Gastroesophageal sphincter (tissue), 4 donors: ENCODE measurements at regions not wholly inside any gene's neighbourhood (a gene's known extent, or its start where the extent isn't known, plus 50 kb on each side); places are given as distances from the start of the nearest gene placed in this dataset.

Experiments used
- ATAC-seq: fragments of 150-250 bp; one replicate; pipeline ENCODE4 v1.9.1; 2016; ENCODE audit warnings: mild to moderate bottlenecking, moderate library complexity
- H3K27ac ChIP-seq, 4 donors: fragments of 200-600 bp; sonication (generic) in 3 of 4; 1 replicate in 3 of 4; 2 replicates in 1 of 4; pipeline ENCODE4 v1.5.1; 2016 to 2019
- H3K27me3 ChIP-seq: fragments of 200-600 bp; sonication (generic); one replicate; pipeline ENCODE4 v1.5.1; 2019
- H3K36me3 ChIP-seq, 2 donors: fragments of 200-600 bp; sonication (generic); one replicate each; pipeline ENCODE4 v1.5.1; 2019; ENCODE audit warnings: control low read depth in 1 of 2
- H3K4me1 ChIP-seq, 3 donors: fragments of 200-600 bp; sonication (generic); 1 replicate in 2 of 3; 2 replicates in 1 of 3; pipeline ENCODE4 v1.5.1; 2016 to 2019; ENCODE audit warnings: control low read depth in 2 of 3
- H3K4me3 ChIP-seq, 2 donors: fragments of 200-600 bp; sonication (generic); one replicate each; pipeline ENCODE4 v1.5.1; 2019; ENCODE audit warnings: mild to moderate bottlenecking in 1 of 2, moderate library complexity in 1 of 2
- H3K9me3 ChIP-seq, 3 donors: fragments of 200-600 bp; sonication (generic); one replicate each; pipeline ENCODE4 v1.5.1; 2017 to 2019; ENCODE audit warnings: control low read depth in 2 of 3
- CTCF ChIP-seq, 4 experiments: fragments of 200-600 bp in 2 of 4; fragments of 450-650 bp in 2 of 4; sonication (generic) in 1 of 4; IDR thresholded peaks; one replicate each; pipeline ENCODE4 v1.5.1; 2017 to 2019; ENCODE audit warnings: antibody characterized with exemption in 4 of 4, mild to moderate bottlenecking in 2 of 4, moderate library complexity in 2 of 4
- EP300 ChIP-seq: sonication (generic); formaldehyde crosslinking; IDR thresholded peaks from one replicate; pipeline ENCODE4 v1.6.1; 2017; ENCODE audit warnings: antibody characterized with exemption, mild to moderate bottlenecking
- POLR2A ChIP-seq, 2 donors: fragments of 450-650 bp; IDR thresholded peaks; one replicate each; pipeline ENCODE4 v1.6.1; 2017; ENCODE audit warnings: antibody characterized with exemption in 2 of 2, mild to moderate bottlenecking in 2 of 2, moderate library complexity in 1 of 2
- POLR2AphosphoS5 ChIP-seq: sonication (generic); formaldehyde crosslinking; IDR thresholded peaks from one replicate; pipeline ENCODE4 v1.6.1; 2017; ENCODE audit warnings: antibody characterized with exemption
- WGBS, 2 donors: methylation state at CpG; one replicate each; pipeline ENCODE4 v1.1.5; 2018; ENCODE audit warnings: low coverage in 1 of 2; 5-methylcytosine and 5-hydroxymethylcytosine counted together

DNA sequence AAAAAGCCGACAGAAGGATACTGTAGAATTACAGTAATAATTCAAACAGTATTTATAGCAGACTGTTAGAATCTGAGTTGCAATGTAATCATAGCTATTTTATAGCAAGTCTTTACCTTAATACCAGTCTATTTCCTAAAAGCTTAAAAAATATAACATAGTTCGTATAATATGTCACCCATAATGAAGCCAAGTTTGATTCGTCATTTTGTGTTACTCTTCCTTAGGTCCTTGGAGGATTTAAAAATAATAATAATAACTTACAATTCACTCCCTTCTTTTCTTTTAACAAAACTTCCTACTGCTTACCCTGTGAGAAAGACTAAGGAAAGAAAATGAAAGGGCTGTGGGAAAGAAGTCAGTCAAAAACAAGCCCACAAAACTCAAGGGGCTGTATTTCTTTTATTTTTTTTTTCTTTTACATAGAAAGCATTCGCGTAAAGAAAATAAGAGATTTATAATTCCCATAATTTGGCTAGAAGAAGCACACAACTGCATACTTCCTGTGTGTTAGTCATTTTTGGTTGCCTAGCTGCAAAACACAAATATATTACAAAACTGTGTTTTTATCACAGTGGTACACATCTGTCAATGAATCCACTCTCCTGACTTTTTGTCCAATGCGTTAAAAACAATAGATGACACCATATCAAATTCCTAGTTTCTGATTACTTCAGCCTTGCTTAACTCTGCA lies 187.2 kb upstream of the CELF2 start:
- 6 to 7% methylated on average over 6 of the region's 6 CpGs for WGBS, 2 donors
- Histone ChIP-seq H3K4me3 (peak overlapping the region in 1 of 2 donors; percentile 15), H3K27ac (peak overlapping the region; percentile 0 to 84 (median 73)), H3K27me3 (no peaks in the 10 kb centered on the region), H3K9me3 (no peaks in the 10 kb centered on the region), H3K36me3 (no peaks in the 10 kb centered on the region), H3K4me1 (peaks cover 5 to 57% (median 16%) of the 10 kb centered on the region in 3 donors)
- ATAC-seq: peak; percentile 82
- TF ChIP-seq POLR2AphosphoS5 (no peak), CTCF (IDR thresholded peaks at IDR 0.05) (no peak), EP300 (no peak), POLR2A (IDR thresholded peaks at IDR 0.05) (no peak)

DNA sequence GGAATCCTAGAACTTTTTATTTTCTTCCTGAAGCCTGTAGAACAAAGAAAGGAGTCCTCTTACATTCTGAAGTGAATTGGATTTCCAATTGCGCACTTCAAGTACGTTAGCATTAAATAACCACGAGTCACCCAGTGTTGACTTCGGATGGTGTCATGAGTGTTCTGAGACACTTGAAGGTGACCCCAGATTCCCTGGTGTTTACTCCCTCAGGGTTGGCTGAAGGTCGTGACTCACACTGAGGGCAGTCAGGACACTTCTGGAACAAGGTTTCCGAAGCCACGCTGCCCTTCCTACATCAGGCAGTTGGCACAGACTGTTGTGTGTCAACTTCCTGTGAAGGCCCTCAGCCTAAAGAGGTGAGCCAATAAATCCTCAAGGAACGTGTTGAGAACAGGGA lies 186.6 kb upstream of the CELF2 start:
- peak overlapping the region; percentile 0 to 84 (median 73) for H3K27ac ChIP-seq
- H3K4me3 ChIP-seq: no peak overlapping the region

DNA sequence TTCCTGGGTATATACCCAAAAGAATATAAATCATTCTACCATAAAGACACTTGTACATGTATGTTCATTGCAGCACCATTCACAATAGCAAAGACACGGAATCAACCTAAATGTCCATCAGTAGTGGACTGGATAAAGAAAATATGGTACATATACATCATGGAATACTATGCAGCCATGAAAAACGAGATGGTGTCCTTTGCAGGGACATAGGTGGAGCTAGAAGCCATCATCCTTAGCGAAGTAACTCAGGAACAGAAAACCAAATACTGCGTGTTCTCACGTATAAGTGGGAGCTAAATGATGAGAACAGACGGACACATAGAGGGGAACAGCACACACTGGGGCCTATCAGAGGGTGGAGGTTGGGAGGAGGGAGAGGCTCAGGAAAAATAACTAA lies 183.7 kb upstream of the CELF2 start:
- H3K27ac ChIP-seq: no peak overlapping the region
- peaks cover 5 to 34% (median 12%) of the 10 kb centered on the region in 3 donors for H3K4me1 ChIP-seq
- 97 to 98% methylated on average over 6 of the region's 6 CpGs for WGBS, 2 donors
- ATAC-seq: no peak
- no peaks in the 10 kb centered on the region for H3K36me3 ChIP-seq
- H3K4me3 ChIP-seq: no peak overlapping the region
- peaks cover 0 to 5% (median 0%) of the 10 kb centered on the region in 3 donors for H3K9me3 ChIP-seq
- no peak for TF ChIP-seq CTCF (IDR thresholded peaks at IDR 0.05)
- TF ChIP-seq POLR2AphosphoS5: no peak
- TF ChIP-seq POLR2A (IDR thresholded peaks at IDR 0.05): no peak
- no peak for TF ChIP-seq EP300
- no peaks in the 10 kb centered on the region for H3K27me3 ChIP-seq

More for the DNA sequence above, 186.6 kb upstream of the CELF2 start:
- ATAC-seq: peak; percentile 87
- TF ChIP-seq EP300: no peak
- TF ChIP-seq POLR2AphosphoS5: peak; percentile 77
- TF ChIP-seq POLR2A (IDR thresholded peaks at IDR 0.05): no peak
- peaks cover 5 to 50% (median 15%) of the 10 kb centered on the region in 3 donors for H3K4me1 ChIP-seq
- H3K27me3 ChIP-seq: no peaks in the 10 kb centered on the region
- no peaks in the 10 kb centered on the region for H3K9me3 ChIP-seq
- WGBS, 2 donors: 37 to 44% methylated on average over 4 to 5 of the region's 8 CpGs
- no peaks in the 10 kb centered on the region for H3K36me3 ChIP-seq

DNA sequence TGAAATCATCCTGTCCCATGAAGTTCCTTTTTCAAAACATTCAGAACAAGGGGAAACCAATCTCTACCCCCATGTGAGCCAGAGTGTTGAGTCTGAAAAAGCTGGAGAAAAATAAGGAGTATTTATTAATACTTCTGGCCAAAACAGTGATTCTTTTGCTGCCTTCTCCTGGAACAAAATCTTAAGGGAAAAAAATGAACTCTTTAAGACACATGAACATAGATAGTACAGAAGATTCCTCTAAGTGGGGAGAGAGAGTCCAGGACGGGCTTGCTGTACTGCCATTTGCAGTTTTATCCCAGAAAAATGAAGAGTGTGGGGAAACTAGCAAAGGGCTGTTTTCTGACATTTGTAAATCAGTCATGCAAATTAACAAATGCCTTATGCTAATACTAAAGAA lies 173.4 kb upstream of the CELF2 start:
- ATAC-seq: no peak
- Histone ChIP-seq H3K4me1 (peaks cover 0 to 9% (median 0%) of the 10 kb centered on the region in 3 donors), H3K27ac (no peak overlapping the region), H3K27me3 (no peaks in the 10 kb centered on the region), H3K9me3 (peaks cover 0 to 14% (median 0%) of the 10 kb centered on the region in 3 donors), H3K36me3 (no peaks in the 10 kb centered on the region), H3K4me3 (no peak overlapping the region)
- WGBS, 2 donors: 60 to 100% methylated on average over 1 of the region's 1 CpG
- TF ChIP-seq EP300: no peak
- TF ChIP-seq POLR2A (IDR thresholded peaks at IDR 0.05): no peak
- no peak for TF ChIP-seq POLR2AphosphoS5
- no peak for TF ChIP-seq CTCF (IDR thresholded peaks at IDR 0.05)

DNA sequence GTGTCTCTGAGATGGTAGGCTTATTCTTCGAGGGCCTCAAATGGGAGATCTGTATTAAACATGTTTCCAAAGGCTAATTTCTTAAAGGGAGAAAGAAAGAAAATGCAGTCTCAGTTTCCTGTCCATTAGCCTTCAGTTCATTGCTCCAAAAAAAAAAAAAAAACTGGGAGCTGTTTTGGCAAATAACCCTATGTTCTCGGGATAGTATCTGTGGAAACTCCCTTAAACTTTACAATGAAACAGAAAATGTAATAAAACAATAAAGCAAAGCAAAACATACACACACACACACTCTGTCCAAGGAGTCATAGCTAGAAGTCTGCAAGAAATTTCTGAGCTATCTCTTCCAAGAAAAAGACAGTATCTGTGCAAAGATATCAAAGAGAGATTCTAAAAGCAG lies 172.5 kb upstream of the CELF2 start:
- no peak overlapping the region for H3K4me3 ChIP-seq
- no peak for ATAC-seq
- H3K4me1 ChIP-seq: peaks cover 0 to 9% (median 0%) of the 10 kb centered on the region in 3 donors
- H3K27ac ChIP-seq: no peak overlapping the region
- WGBS, 2 donors: 0 to 41% methylated on average over 1 to 2 of the region's 2 CpGs
- no peaks in the 10 kb centered on the region for H3K27me3 ChIP-seq
- no peaks in the 10 kb centered on the region for H3K36me3 ChIP-seq
- no peak for TF ChIP-seq EP300
- TF ChIP-seq POLR2AphosphoS5: no peak
- no peak for TF ChIP-seq CTCF (IDR thresholded peaks at IDR 0.05)
- TF ChIP-seq POLR2A (IDR thresholded peaks at IDR 0.05): no peak
- peaks cover 0 to 5% (median 0%) of the 10 kb centered on the region in 3 donors for H3K9me3 ChIP-seq
